ENCODE measurements at regions not wholly inside any gene's neighbourhood (a gene's known extent, or its start where the extent isn't known, plus 50 kb on each side); places are given as distances from the start of the nearest gene placed in this dataset.

DNA sequence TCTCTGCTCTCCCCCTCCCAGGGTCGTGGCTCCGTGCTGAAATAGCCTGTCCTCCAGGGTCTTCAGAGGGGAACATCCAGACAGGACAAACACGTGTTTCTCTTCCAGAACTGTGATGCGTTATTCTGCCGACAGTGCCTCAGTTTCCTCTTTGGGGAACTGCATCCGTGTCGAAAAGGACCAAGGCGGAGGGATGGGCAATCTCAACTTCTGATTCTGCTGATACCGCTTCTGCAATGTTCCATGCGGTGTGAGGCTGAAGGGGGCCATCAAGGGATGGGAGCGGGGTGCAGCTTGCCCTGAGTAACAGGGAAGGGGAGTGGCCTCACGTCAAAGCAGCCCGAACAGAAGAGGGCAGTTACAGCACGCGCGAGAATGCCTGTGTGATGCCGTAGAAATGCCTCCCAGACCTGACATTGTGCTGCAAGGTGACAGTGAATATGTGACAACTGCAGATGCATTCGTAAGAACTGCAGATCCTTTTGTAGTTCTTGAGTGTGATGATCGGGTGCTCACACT, 275.7 kb downstream of the SHQ1 start (continued):
- TF ChIP-seq, protein P1, sequence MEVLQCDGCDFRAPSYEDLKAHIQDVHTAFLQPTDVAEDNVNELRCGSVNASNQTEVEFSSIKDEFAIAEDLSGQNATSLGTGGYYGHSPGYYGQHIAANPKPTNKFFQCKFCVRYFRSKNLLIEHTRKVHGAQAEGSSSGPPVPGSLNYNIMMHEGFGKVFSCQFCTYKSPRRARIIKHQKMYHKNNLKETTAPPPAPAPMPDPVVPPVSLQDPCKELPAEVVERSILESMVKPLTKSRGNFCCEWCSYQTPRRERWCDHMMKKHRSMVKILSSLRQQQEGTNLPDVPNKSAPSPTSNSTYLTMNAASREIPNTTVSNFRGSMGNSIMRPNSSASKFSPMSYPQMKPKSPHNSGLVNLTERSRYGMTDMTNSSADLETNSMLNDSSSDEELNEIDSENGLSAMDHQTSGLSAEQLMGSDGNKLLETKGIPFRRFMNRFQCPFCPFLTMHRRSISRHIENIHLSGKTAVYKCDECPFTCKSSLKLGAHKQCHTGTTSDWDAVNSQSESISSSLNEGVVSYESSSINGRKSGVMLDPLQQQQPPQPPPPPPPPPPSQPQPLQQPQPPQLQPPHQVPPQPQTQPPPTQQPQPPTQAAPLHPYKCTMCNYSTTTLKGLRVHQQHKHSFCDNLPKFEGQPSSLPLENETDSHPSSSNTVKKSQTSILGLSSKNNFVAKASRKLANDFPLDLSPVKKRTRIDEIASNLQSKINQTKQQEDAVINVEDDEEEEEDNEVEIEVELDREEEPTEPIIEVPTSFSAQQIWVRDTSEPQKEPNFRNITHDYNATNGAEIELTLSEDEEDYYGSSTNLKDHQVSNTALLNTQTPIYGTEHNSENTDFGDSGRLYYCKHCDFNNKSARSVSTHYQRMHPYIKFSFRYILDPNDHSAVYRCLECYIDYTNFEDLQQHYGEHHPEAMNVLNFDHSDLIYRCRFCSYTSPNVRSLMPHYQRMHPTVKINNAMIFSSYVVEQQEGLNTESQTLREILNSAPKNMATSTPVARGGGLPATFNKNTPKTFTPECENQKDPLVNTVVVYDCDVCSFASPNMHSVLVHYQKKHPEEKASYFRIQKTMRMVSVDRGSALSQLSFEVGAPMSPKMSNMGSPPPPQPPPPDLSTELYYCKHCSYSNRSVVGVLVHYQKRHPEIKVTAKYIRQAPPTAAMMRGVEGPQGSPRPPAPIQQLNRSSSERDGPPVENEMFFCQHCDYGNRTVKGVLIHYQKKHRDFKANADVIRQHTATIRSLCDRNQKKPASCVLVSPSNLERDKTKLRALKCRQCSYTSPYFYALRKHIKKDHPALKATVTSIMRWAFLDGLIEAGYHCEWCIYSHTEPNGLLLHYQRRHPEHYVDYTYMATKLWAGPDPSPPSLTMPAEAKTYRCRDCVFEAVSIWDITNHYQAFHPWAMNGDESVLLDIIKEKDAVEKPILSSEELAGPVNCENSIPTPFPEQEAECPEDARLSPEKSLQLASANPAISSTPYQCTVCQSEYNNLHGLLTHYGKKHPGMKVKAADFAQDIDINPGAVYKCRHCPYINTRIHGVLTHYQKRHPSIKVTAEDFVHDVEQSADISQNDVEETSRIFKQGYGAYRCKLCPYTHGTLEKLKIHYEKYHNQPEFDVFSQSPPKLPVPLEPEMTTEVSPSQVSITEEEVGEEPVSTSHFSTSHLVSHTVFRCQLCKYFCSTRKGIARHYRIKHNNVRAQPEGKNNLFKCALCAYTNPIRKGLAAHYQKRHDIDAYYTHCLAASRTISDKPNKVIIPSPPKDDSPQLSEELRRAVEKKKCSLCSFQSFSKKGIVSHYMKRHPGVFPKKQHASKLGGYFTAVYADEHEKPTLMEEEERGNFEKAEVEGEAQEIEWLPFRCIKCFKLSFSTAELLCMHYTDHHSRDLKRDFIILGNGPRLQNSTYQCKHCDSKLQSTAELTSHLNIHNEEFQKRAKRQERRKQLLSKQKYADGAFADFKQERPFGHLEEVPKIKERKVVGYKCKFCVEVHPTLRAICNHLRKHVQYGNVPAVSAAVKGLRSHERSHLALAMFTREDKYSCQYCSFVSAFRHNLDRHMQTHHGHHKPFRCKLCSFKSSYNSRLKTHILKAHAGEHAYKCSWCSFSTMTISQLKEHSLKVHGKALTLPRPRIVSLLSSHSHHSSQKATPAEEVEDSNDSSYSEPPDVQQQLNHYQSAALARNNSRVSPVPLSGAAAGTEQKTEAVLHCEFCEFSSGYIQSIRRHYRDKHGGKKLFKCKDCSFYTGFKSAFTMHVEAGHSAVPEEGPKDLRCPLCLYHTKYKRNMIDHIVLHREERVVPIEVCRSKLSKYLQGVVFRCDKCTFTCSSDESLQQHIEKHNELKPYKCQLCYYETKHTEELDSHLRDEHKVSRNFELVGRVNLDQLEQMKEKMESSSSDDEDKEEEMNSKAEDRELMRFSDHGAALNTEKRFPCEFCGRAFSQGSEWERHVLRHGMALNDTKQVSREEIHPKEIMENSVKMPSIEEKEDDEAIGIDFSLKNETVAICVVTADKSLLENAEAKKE (CRISPR knock-in tag; IDR thresholded peaks at IDR 0.05) = no peak
- TF ChIP-seq ZNF331 (CRISPR knock-in tag; IDR thresholded peaks at IDR 0.05; ENCODE audit: low read depth) (no peak), NANOG (IDR thresholded peaks at IDR 0.05; ENCODE audit: borderline replicate concordance) (no peak)

DNA sequence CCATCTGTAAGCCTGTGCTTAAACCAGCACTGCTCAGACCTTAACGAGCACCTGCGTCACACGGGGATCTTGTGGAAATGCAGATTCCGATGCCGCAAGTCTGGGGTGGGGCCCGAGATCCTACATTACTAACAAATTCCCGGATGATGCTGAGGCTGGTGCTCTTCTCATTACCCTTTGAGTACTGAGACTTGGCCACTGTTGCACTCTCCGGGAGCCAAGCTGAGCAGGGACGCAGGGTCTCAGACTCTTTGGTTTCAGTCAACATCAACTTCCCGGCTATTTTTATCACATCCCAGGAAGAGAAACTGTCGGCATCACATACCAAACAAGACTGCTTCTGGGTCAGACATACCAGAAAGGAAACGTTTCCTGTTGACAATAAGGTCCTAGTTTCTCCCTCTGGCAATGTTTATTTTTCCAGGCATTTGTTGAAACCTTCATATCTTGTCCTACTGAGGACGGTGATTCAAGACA, 276.6 kb downstream of the SHQ1 start:
- ATAC-seq = no peak
- DNase-seq (ENCODE audit: low spot score) = no peak
- Histone ChIP-seq H3K79me2 (replicated peaks; ENCODE audit: insufficient read depth) (no peaks in the 10 kb centered on the region), H3K4me3 (no peak overlapping the region), H3F3A (replicated peaks; ENCODE audit: low read depth) (no peaks in the 10 kb centered on the region), H3K27ac (ENCODE audit: low read depth) (no peak overlapping the region), H3K4me1 (ENCODE audit: insufficient read depth) (0 out of 2 replicates have a peak, but pooled peaks cover 3% of the 10 kb centered on the region), H3K4me2 (no peak overlapping the region), H4K20me1 (replicated peaks; ENCODE audit: insufficient read depth) (no peaks in the 10 kb centered on the region), H2AFZ (no peak overlapping the region), H3K9me2 (ENCODE audit: insufficient read depth) (peaks cover 3% of the 10 kb centered on the region; the same call in 1 of the 2 replicates), H3K36me3 (ENCODE audit: insufficient read depth) (no peaks in the 10 kb centered on the region), H3K27me3 (ENCODE audit: insufficient read depth) (no peaks in the 10 kb centered on the region)
- Mint-ChIP-seq H3K27me3 (ENCODE audit: insufficient read depth, low read depth, poor library complexity) (peaks cover 3% of the 10 kb centered on the region), H3K36me3 (ENCODE audit: low read depth) (no peaks in the 10 kb centered on the region), H3K4me3 (no peak overlapping the region), H3K27ac (no peak overlapping the region), H3K4me1 (peaks cover 11% of the 10 kb centered on the region), H3K9me3 (no peaks in the 10 kb centered on the region)
- no peak for TF ChIP-seq STAT1 (IDR thresholded peaks at IDR 0.05; ENCODE audit: unreplicated experiment)
- TF ChIP-seq POLR2AphosphoS5 (IDR thresholded peaks at IDR 0.05; ENCODE audit: low read depth) = no peak
- no peak for TF ChIP-seq ZNF114 (CRISPR knock-in tag; IDR thresholded peaks at IDR 0.05)
- no peak for TF ChIP-seq EZH2phosphoT487 (IDR thresholded peaks at IDR 0.05; ENCODE audit: unreplicated experiment)
- TF ChIP-seq ZNF331 (CRISPR knock-in tag; IDR thresholded peaks at IDR 0.05; ENCODE audit: low read depth) = no peak
- TF ChIP-seq, protein P2, sequence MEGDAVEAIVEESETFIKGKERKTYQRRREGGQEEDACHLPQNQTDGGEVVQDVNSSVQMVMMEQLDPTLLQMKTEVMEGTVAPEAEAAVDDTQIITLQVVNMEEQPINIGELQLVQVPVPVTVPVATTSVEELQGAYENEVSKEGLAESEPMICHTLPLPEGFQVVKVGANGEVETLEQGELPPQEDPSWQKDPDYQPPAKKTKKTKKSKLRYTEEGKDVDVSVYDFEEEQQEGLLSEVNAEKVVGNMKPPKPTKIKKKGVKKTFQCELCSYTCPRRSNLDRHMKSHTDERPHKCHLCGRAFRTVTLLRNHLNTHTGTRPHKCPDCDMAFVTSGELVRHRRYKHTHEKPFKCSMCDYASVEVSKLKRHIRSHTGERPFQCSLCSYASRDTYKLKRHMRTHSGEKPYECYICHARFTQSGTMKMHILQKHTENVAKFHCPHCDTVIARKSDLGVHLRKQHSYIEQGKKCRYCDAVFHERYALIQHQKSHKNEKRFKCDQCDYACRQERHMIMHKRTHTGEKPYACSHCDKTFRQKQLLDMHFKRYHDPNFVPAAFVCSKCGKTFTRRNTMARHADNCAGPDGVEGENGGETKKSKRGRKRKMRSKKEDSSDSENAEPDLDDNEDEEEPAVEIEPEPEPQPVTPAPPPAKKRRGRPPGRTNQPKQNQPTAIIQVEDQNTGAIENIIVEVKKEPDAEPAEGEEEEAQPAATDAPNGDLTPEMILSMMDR (conservative IDR thresholded peaks at IDR 0.05; ENCODE audit: low read depth in 2 of 2) = no peak
- no peak for TF ChIP-seq JUNB (IDR thresholded peaks at IDR 0.05; ENCODE audit: unreplicated experiment)
- TF ChIP-seq, protein P3, sequence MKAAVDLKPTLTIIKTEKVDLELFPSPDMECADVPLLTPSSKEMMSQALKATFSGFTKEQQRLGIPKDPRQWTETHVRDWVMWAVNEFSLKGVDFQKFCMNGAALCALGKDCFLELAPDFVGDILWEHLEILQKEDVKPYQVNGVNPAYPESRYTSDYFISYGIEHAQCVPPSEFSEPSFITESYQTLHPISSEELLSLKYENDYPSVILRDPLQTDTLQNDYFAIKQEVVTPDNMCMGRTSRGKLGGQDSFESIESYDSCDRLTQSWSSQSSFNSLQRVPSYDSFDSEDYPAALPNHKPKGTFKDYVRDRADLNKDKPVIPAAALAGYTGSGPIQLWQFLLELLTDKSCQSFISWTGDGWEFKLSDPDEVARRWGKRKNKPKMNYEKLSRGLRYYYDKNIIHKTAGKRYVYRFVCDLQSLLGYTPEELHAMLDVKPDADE (IDR thresholded peaks at IDR 0.05) = no peak
- TF ChIP-seq EZH2 (IDR thresholded peaks at IDR 0.05; ENCODE audit: low read depth, unreplicated experiment) = no peak
